ENCODE measurements at regions not wholly inside any gene's neighbourhood (a gene's known extent, or its start where the extent isn't known, plus 50 kb on each side); places are given as distances from the start of the nearest gene placed in this dataset.
"Not testable (repeated sequence)": the region's sequence is repeated elsewhere in the genome, so short reads cannot be mapped to it uniquely, and the experiment has no call there.

DNA sequence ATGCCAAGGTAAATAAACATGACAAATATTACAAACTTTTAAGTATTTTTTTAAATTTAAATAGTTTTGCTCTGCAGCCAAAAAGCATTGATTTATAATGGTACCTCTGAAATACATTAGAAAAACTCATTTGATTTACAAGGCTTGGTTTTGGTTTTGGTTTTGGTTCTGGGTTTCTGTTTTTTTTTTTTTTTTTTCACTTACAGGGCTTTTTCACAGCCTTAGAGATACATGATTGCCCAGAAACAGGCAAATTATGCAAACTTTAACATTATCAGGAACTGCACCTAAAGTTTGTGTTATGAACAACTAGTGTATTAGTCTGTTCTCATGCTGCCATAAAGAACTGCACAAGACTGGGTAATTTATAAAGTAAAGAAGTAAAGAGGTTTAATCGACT lies 196.4 kb upstream of the DDX53 start:
- Histone ChIP-seq H3K9me3 (ENCODE audit: severe bottlenecking) (no peaks in the 10 kb centered on the region), H3K27ac (ENCODE audit: poor library complexity, severe bottlenecking) (no peak overlapping the region), H3K27me3 (ENCODE audit: insufficient read depth, poor library complexity, severe bottlenecking) (no peaks in the 10 kb centered on the region), H3K4me3 (ENCODE audit: severe bottlenecking) (no peak overlapping the region), H3K36me3 (ENCODE audit: low read depth) (no peaks in the 10 kb centered on the region), H3K4me1 (ENCODE audit: insufficient read depth, poor library complexity, severe bottlenecking) (peaks cover 3% of the 10 kb centered on the region)
- ATAC-seq (ENCODE audit: low read depth) (no peak), DNase-seq (ENCODE audit: low spot score) (no peak)
- TF ChIP-seq, protein P1, sequence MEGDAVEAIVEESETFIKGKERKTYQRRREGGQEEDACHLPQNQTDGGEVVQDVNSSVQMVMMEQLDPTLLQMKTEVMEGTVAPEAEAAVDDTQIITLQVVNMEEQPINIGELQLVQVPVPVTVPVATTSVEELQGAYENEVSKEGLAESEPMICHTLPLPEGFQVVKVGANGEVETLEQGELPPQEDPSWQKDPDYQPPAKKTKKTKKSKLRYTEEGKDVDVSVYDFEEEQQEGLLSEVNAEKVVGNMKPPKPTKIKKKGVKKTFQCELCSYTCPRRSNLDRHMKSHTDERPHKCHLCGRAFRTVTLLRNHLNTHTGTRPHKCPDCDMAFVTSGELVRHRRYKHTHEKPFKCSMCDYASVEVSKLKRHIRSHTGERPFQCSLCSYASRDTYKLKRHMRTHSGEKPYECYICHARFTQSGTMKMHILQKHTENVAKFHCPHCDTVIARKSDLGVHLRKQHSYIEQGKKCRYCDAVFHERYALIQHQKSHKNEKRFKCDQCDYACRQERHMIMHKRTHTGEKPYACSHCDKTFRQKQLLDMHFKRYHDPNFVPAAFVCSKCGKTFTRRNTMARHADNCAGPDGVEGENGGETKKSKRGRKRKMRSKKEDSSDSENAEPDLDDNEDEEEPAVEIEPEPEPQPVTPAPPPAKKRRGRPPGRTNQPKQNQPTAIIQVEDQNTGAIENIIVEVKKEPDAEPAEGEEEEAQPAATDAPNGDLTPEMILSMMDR (IDR thresholded peaks at IDR 0.05; ENCODE audit: poor library complexity, severe bottlenecking), result no peak

DNA sequence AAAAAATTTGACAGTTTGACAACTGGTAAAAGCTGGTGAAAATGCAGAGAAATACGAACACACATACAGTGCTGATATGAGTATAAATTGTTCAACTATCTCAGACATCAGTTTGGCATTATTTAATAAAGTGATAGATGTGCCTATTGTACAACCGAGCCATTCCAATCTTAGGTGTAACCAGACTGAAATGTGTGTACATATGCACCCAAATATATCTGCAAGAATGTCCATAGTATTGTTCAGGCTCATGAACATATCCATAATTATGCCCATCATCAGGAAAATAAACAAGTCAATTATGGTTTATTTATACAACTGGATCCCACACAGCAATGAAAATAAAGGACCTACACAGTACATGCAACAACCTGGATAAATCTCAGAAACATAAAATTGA lies 188.9 kb upstream of the DDX53 start:
- Histone ChIP-seq H3K4me3 (ENCODE audit: severe bottlenecking) (no peak overlapping the region), H3K4me1 (ENCODE audit: insufficient read depth, poor library complexity, severe bottlenecking) (no peaks in the 10 kb centered on the region), H3K36me3 (ENCODE audit: low read depth) (no peaks in the 10 kb centered on the region), H3K27ac (ENCODE audit: poor library complexity, severe bottlenecking) (no peak overlapping the region), H3K27me3 (ENCODE audit: insufficient read depth, poor library complexity, severe bottlenecking) (no peaks in the 10 kb centered on the region), H3K9me3 (ENCODE audit: severe bottlenecking) (no peaks in the 10 kb centered on the region)
- DNase-seq (ENCODE audit: low spot score) (no peak), ATAC-seq (ENCODE audit: low read depth) (no peak)
- TF ChIP-seq, protein P1 (IDR thresholded peaks at IDR 0.05; ENCODE audit: poor library complexity, severe bottlenecking), result no peak

DNA sequence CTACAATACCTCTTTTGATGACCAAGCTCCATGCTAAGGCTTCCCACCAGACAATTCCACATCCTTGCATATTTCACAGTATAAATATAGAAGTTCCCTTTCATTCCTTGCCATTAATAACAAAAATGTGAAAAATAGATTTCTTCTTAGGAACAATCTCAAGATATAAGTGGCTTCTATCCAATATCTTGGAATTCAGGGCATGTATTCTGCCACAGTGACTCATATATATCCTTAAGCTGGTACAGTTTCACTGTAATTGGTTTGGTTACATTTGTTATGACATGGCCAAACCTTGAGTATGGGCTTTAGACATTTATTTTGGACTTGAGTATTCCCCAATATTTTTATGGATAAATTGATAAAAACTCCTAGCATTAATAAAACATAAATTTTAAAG lies 181.7 kb upstream of the DDX53 start:
- Histone ChIP-seq H3K9me3 (ENCODE audit: severe bottlenecking) (no peaks in the 10 kb centered on the region), H3K27ac (ENCODE audit: poor library complexity, severe bottlenecking) (no peak overlapping the region), H3K36me3 (ENCODE audit: low read depth) (no peaks in the 10 kb centered on the region), H3K27me3 (ENCODE audit: insufficient read depth, poor library complexity, severe bottlenecking) (no peaks in the 10 kb centered on the region), H3K4me1 (ENCODE audit: insufficient read depth, poor library complexity, severe bottlenecking) (no peaks in the 10 kb centered on the region), H3K4me3 (ENCODE audit: severe bottlenecking) (no peak overlapping the region)
- TF ChIP-seq, protein P1 (IDR thresholded peaks at IDR 0.05; ENCODE audit: poor library complexity, severe bottlenecking), result no peak
- ATAC-seq (ENCODE audit: low read depth) (no peak), DNase-seq (ENCODE audit: low spot score) (no peak)

DNA sequence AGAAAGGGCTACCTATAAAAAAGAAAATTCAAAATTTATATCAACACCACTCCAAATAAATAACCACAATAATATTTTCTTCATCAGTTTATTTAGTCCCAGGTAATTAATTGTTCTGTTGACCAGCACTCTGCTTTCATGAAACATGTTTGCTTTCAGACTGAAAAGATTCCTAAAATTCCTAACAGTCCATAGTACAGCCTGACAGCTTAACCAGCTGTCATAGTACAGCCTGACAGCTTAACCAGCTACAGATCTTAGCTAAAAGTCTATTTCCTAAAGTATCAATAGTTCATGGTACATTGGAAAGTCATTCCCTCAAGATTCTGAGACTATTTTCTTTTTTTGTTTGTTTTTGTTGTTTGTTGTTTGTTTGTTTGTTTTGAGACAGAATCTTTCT lies 144.1 kb upstream of the DDX53 start:
- TF ChIP-seq, protein P1 (IDR thresholded peaks at IDR 0.05; ENCODE audit: poor library complexity, severe bottlenecking), result no peak
- Histone ChIP-seq H3K9me3 (ENCODE audit: severe bottlenecking) (no peaks in the 10 kb centered on the region), H3K4me1 (ENCODE audit: insufficient read depth, poor library complexity, severe bottlenecking) (no peaks in the 10 kb centered on the region), H3K4me3 (ENCODE audit: severe bottlenecking) (no peak overlapping the region), H3K27me3 (ENCODE audit: insufficient read depth, poor library complexity, severe bottlenecking) (no peaks in the 10 kb centered on the region), H3K27ac (ENCODE audit: poor library complexity, severe bottlenecking) (no peak overlapping the region), H3K36me3 (ENCODE audit: low read depth) (no peaks in the 10 kb centered on the region)
- DNase-seq (ENCODE audit: low spot score), result no peak
- ATAC-seq (ENCODE audit: low read depth), result no peak

DNA sequence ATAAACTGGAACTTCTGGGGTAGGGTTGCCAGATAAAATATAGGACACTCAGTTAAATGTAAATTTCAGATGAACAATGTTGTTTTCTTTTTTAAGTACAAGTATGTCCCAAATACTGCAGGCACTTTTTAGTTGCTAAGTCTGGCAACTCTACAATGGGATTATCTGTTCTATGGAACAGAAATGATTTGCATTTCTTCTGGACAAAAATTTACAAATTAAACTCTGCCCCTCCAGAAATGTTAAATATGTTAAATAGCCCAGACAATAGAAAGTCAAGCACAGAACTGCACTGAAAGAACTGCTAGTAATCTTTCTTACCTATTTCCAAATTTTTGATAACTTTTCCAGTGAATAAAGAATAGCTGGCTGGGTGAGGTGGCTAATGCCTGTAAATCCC lies 140.1 kb upstream of the DDX53 start:
- no peak for DNase-seq (ENCODE audit: low spot score)
- TF ChIP-seq, protein P1 (IDR thresholded peaks at IDR 0.05; ENCODE audit: poor library complexity, severe bottlenecking), result no peak
- no peaks in the 10 kb centered on the region for H3K36me3 ChIP-seq (ENCODE audit: low read depth)

DNA sequence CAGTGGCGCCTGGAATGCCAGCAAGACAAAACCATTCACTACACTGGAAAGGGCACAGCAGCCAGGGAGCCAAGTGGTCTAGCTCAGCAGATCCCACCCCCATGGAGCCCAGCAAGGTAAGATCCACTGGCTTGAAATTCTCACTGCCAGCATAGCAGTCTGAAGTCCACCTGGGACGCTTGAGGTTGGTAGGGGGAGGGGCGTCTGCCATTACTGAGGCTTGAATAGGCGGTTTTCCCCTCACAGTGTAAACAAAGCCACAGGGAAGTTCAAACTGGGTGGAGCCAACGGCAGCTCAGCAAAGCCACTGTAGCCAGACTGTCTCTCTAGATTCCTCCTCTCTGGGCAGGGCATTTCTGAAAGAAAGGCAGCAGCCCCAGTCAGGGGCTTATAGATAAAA lies 133.0 kb upstream of the DDX53 start:
- not testable (repeated sequence) for ATAC-seq (ENCODE audit: low read depth); H3K9me3 ChIP-seq (ENCODE audit: severe bottlenecking); H3K27ac ChIP-seq (ENCODE audit: poor library complexity, severe bottlenecking); H3K36me3 ChIP-seq (ENCODE audit: low read depth); H3K27me3 ChIP-seq (ENCODE audit: insufficient read depth, poor library complexity, severe bottlenecking); DNase-seq (ENCODE audit: low spot score); H3K4me1 ChIP-seq (ENCODE audit: insufficient read depth, poor library complexity, severe bottlenecking); H3K4me3 ChIP-seq (ENCODE audit: severe bottlenecking)

More for the DNA sequence above, 140.1 kb upstream of the DDX53 start:
- H3K4me1 ChIP-seq (ENCODE audit: insufficient read depth, poor library complexity, severe bottlenecking), result no peaks in the 10 kb centered on the region
- no peak for ATAC-seq (ENCODE audit: low read depth)
- H3K4me3 ChIP-seq (ENCODE audit: severe bottlenecking), result no peak overlapping the region
- H3K27me3 ChIP-seq (ENCODE audit: insufficient read depth, poor library complexity, severe bottlenecking), result no peaks in the 10 kb centered on the region
- H3K9me3 ChIP-seq (ENCODE audit: severe bottlenecking), result no peaks in the 10 kb centered on the region
- H3K27ac ChIP-seq (ENCODE audit: poor library complexity, severe bottlenecking), result no peak overlapping the region
